ENCODE measurements at regions not wholly inside any gene's neighbourhood (a gene's known extent, or its start where the extent isn't known, plus 50 kb on each side); places are given as distances from the start of the nearest gene placed in this dataset.

DNA sequence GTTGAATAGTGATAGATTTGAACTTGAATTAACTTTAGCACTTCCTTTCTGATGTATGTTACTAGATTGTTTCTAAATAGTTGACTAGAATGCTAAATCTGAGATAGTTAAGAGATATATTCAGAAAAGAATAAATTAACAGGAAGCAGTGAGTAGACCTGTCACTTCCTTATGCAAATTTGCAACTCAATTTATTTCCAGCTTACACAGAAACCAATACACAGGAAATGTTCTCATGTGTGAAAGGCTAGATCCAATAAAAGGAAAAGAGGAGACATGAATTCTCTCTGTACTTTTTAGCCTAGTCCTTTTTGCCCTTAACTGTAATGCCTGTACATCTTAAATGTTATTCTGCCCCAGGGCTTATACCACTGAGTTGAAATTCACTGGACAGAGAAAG lies 522.3 kb downstream of the COL11A1 start:
- H2AK5ac ChIP-seq (ENCODE audit: low read depth, low read length): no peak overlapping the region
- no peak overlapping the region for H2AK9ac ChIP-seq (replicated peaks; ENCODE audit: low read depth, low read length, poor library complexity)
- no peak overlapping the region for H3K27ac ChIP-seq (ENCODE audit: insufficient read depth, low read length)
- no peak overlapping the region for H3K18ac ChIP-seq (ENCODE audit: low read depth, low read length)
- no peak overlapping the region for H3K14ac ChIP-seq (replicated peaks; ENCODE audit: low read depth, low read length)
- in situ Hi-C loops (cut with MboI; ENCODE audit: low sequenced_read_pairs) (no loop called here), dilution Hi-C loops (cut with HindIII; ENCODE audit: low sequenced_read_pairs, unreplicated experiment) (no loop called here), intact Hi-C loops (cut with micrococcal nuclease) (no loop called here)
- H2BK15ac ChIP-seq (ENCODE audit: low read depth, low read length): no peak overlapping the region
- H3K56ac ChIP-seq (ENCODE audit: extremely low read depth, insufficient read depth, low read length): no peak overlapping the region
- no TSS peak for BruUV-seq (replicated peaks)
- no peaks in the 10 kb centered on the region for H3K36me3 ChIP-seq (ENCODE audit: control insufficient read depth, insufficient read depth, low read length)
- H4K20me1 ChIP-seq (ENCODE audit: insufficient read depth, low read length): no peaks in the 10 kb centered on the region
- no peaks in the 10 kb centered on the region for H3K27me3 ChIP-seq (ENCODE audit: control insufficient read depth, insufficient read depth, low read length)
- no peak overlapping the region for H3K4me2 ChIP-seq (ENCODE audit: low read depth, low read length)
- H3K4me3 ChIP-seq (ENCODE audit: insufficient read depth, low read depth, low read length): no peak overlapping the region
- H4K8ac ChIP-seq (ENCODE audit: low read depth in 2 of 2, low read length in 2 of 2): no peak overlapping the region
- H3K4ac ChIP-seq (ENCODE audit: low read depth, low read length): no peak overlapping the region
- no peaks in the 10 kb centered on the region for H3K9me1 ChIP-seq (ENCODE audit: insufficient read depth, low read length)
- ChIA-PET POLR2A (ENCODE audit: unreplicated experiment) (no interaction called here), CTCF (interaction anchor here (0.7 kb wide), 1 partner anchor 930 kb away, joined by 3 read pairs; no protein-coding TSS in a partner anchor)
- H2BK20ac ChIP-seq (ENCODE audit: low read depth, low read length): no peak overlapping the region
- no peak overlapping the region for H2BK120ac ChIP-seq (ENCODE audit: low read depth, low read length)
- TF ChIP-seq RCOR1 (IDR thresholded peaks at IDR 0.05; ENCODE audit: insufficient replicate concordance, low read length): no peak
- TF ChIP-seq MAFK (IDR thresholded peaks at IDR 0.05; ENCODE audit: low read depth, low read length): no peak
- TF ChIP-seq, protein P1, sequence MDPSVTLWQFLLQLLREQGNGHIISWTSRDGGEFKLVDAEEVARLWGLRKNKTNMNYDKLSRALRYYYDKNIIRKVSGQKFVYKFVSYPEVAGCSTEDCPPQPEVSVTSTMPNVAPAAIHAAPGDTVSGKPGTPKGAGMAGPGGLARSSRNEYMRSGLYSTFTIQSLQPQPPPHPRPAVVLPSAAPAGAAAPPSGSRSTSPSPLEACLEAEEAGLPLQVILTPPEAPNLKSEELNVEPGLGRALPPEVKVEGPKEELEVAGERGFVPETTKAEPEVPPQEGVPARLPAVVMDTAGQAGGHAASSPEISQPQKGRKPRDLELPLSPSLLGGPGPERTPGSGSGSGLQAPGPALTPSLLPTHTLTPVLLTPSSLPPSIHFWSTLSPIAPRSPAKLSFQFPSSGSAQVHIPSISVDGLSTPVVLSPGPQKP (IDR thresholded peaks at IDR 0.05; ENCODE audit: borderline replicate concordance, low read depth, low read length): no peak
- no peak for TF ChIP-seq CEBPB (IDR thresholded peaks at IDR 0.05; ENCODE audit: low read depth, low read length)
- no peak for TF ChIP-seq POLR2A (IDR thresholded peaks at IDR 0.05; ENCODE audit: low read depth, low read length)
- no peak for TF ChIP-seq RAD21 (IDR thresholded peaks at IDR 0.05; ENCODE audit: low read length)
- no peak for TF ChIP-seq BHLHE40 (IDR thresholded peaks at IDR 0.05; ENCODE audit: low read depth, low read length)
- no peak for TF ChIP-seq MAZ (IDR thresholded peaks at IDR 0.05; ENCODE audit: borderline replicate concordance, low read depth, low read length)
- no peak for TF ChIP-seq MXI1 (IDR thresholded peaks at IDR 0.05; ENCODE audit: borderline replicate concordance, low read depth, low read length)
- TF ChIP-seq RFX5 (IDR thresholded peaks at IDR 0.05; ENCODE audit: low read depth, low read length): no peak
- TF ChIP-seq NFE2L2 (IDR thresholded peaks at IDR 0.05; ENCODE audit: low read depth, low read length): no peak
- TF ChIP-seq SMC3 (IDR thresholded peaks at IDR 0.05; ENCODE audit: low read depth, low read length): no peak
- TF ChIP-seq, protein P2, sequence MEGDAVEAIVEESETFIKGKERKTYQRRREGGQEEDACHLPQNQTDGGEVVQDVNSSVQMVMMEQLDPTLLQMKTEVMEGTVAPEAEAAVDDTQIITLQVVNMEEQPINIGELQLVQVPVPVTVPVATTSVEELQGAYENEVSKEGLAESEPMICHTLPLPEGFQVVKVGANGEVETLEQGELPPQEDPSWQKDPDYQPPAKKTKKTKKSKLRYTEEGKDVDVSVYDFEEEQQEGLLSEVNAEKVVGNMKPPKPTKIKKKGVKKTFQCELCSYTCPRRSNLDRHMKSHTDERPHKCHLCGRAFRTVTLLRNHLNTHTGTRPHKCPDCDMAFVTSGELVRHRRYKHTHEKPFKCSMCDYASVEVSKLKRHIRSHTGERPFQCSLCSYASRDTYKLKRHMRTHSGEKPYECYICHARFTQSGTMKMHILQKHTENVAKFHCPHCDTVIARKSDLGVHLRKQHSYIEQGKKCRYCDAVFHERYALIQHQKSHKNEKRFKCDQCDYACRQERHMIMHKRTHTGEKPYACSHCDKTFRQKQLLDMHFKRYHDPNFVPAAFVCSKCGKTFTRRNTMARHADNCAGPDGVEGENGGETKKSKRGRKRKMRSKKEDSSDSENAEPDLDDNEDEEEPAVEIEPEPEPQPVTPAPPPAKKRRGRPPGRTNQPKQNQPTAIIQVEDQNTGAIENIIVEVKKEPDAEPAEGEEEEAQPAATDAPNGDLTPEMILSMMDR (conservative IDR thresholded peaks at IDR 0.05; ENCODE audit: low read depth, low read length): no peak
- no peak for TF ChIP-seq CHD1 (IDR thresholded peaks at IDR 0.05; ENCODE audit: low read depth, low read length)
- TF ChIP-seq, protein P3, sequence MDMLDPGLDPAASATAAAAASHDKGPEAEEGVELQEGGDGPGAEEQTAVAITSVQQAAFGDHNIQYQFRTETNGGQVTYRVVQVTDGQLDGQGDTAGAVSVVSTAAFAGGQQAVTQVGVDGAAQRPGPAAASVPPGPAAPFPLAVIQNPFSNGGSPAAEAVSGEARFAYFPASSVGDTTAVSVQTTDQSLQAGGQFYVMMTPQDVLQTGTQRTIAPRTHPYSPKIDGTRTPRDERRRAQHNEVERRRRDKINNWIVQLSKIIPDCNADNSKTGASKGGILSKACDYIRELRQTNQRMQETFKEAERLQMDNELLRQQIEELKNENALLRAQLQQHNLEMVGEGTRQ (IDR thresholded peaks at IDR 0.05; ENCODE audit: low read depth, low read length): no peak
- TF ChIP-seq FOS (IDR thresholded peaks at IDR 0.05; ENCODE audit: low read depth, low read length): no peak
- DNase-seq (no peak), ATAC-seq (ENCODE audit: low read depth) (no peak)
- H4K5ac ChIP-seq (ENCODE audit: low read depth, low read length): no peak overlapping the region
- H3K9ac ChIP-seq (ENCODE audit: low read depth, low read length): no peak overlapping the region
- H4K91ac ChIP-seq (ENCODE audit: insufficient read depth, low read depth, low read length): no peak overlapping the region
- H3K23ac ChIP-seq (ENCODE audit: low read depth, low read length): no peak overlapping the region
- H3K4me1 ChIP-seq (ENCODE audit: control insufficient read depth, insufficient read depth, low read length): no peaks in the 10 kb centered on the region
- no peak overlapping the region for H2AFZ ChIP-seq (replicated peaks; ENCODE audit: low read length, poor library complexity)
- H3K9me3 ChIP-seq (ENCODE audit: control insufficient read depth, insufficient read depth, low read length): no peaks in the 10 kb centered on the region; the same call in 1 of the 2 replicates
- H3K79me1 ChIP-seq (ENCODE audit: low read depth in 1 of 2, low read length in 2 of 2): no peaks in the 10 kb centered on the region
- H2BK5ac ChIP-seq (ENCODE audit: low read depth, low read length, poor library complexity, severe bottlenecking): no peak overlapping the region
